NB4 (cell line): ENCODE measurements at regions not wholly inside any gene's neighbourhood (a gene's known extent, or its start where the extent isn't known, plus 50 kb on each side); places are given as distances from the start of the nearest gene placed in this dataset.

Experiments used
- MAX ChIP-seq: IDR thresholded peaks from 2 replicates; pipeline ENCODE4 v1.6.1; 2011; ENCODE audit warnings: low read depth, low read length
- MYC ChIP-seq: IDR thresholded peaks from 2 replicates; pipeline ENCODE4 v1.6.1; 2011; ENCODE audit warnings: low read depth, low read length
- POLR2A ChIP-seq: IDR thresholded peaks from 2 replicates; pipeline ENCODE4 v1.6.1; 2011; ENCODE audit warnings: mild to moderate bottlenecking; ENCODE audit not compliant: insufficient read length; ENCODE audit errors: extremely low read depth
- TF ChIP-seq, protein P1 (sequence below): IDR thresholded peaks from one replicate; pipeline ENCODE4 v1.5.1; 2012; ENCODE audit warnings: low read depth, low read length

DNA sequence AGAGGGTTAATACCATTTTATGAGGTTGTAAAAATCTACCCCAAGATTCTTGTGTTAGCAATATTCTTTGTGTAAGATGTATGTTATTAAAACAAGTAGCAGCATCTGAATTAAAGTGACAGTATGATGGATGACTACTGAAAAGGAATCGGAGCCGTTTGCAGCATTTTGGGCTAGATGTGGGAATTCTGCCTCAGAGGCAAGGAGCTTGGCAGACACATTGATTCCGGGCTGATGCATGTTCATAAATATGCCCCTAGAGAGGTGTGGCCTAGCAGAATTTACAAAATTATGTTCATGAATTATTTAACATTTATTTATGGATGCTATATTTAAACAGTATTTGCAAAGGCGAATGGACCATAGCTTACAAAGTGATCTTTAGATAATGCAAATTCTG lies 389.0 kb upstream of the ETAA1 start:
- TF ChIP-seq, protein P1, sequence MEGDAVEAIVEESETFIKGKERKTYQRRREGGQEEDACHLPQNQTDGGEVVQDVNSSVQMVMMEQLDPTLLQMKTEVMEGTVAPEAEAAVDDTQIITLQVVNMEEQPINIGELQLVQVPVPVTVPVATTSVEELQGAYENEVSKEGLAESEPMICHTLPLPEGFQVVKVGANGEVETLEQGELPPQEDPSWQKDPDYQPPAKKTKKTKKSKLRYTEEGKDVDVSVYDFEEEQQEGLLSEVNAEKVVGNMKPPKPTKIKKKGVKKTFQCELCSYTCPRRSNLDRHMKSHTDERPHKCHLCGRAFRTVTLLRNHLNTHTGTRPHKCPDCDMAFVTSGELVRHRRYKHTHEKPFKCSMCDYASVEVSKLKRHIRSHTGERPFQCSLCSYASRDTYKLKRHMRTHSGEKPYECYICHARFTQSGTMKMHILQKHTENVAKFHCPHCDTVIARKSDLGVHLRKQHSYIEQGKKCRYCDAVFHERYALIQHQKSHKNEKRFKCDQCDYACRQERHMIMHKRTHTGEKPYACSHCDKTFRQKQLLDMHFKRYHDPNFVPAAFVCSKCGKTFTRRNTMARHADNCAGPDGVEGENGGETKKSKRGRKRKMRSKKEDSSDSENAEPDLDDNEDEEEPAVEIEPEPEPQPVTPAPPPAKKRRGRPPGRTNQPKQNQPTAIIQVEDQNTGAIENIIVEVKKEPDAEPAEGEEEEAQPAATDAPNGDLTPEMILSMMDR = no peak
- TF ChIP-seq MYC = no peak
- TF ChIP-seq POLR2A = no peak
- no peak for TF ChIP-seq MAX
